ENCODE measurements at regions not wholly inside any gene's neighbourhood (a gene's known extent, or its start where the extent isn't known, plus 50 kb on each side); places are given as distances from the start of the nearest gene placed in this dataset.
"Not testable (repeated sequence)": the region's sequence is repeated elsewhere in the genome, so short reads cannot be mapped to it uniquely, and the experiment has no call there.

- no peak overlapping the region for H3K4me3 ChIP-seq
- CTCF ChIA-PET = no interaction called here
- H3K4me2 ChIP-seq = no peak overlapping the region
- H3F3A ChIP-seq (ENCODE audit: insufficient read depth, low read depth) = peaks cover 7% of the 10 kb centered on the region; the same call in 1 of the 2 replicates
- H3K9me3 ChIP-seq (ENCODE audit: insufficient read depth, low read depth) = no peaks in the 10 kb centered on the region
- no peaks in the 10 kb centered on the region for H3K9me2 ChIP-seq (ENCODE audit: insufficient read depth)
- no peaks in the 10 kb centered on the region for H3K79me2 ChIP-seq (ENCODE audit: low read depth)
- no peaks in the 10 kb centered on the region for H3K27me3 ChIP-seq (ENCODE audit: insufficient read depth, low read depth)
- H3K4me1 ChIP-seq (replicated peaks; ENCODE audit: insufficient read depth) = peaks cover 8% of the 10 kb centered on the region
- TF ChIP-seq CTCF (conservative IDR thresholded peaks at IDR 0.05) = no peak
- no peak for TF ChIP-seq EZH2 (IDR thresholded peaks at IDR 0.05; ENCODE audit: low read depth)
- no peak for DNase-seq
- intact Hi-C loops (cut with micrococcal nuclease; ENCODE audit: unreplicated experiment) = no loop called here
- no peaks in the 10 kb centered on the region for H4K20me1 ChIP-seq (ENCODE audit: insufficient read depth)
- POLR2A ChIA-PET (ENCODE audit: unreplicated experiment) = interaction anchor here (0.6 kb wide), 1 partner anchor 98 kb away, joined by 3 read pairs; no protein-coding TSS in a partner anchor
- H3K36me3 ChIP-seq (ENCODE audit: low read depth) = no peaks in the 10 kb centered on the region
- no TSS peak for BruUV-seq (replicated peaks)
- H2AFZ ChIP-seq = no peak overlapping the region
- no peak overlapping the region for H3K27ac ChIP-seq
Observed at GRCh38 chr1:244154508-244154871, 103.4 kb downstream of the ZBTB18 start.

GRCh38 chr1:244154872-244155531, 103.9 kb downstream of the ZBTB18 start:
- Histone ChIP-seq H3K9me3 (ENCODE audit: insufficient read depth, low read depth) (no peaks in the 10 kb centered on the region), H3K4me3 (no peak overlapping the region), H3K27ac (no peak overlapping the region), H3K36me3 (ENCODE audit: low read depth) (no peaks in the 10 kb centered on the region), H3K27me3 (ENCODE audit: insufficient read depth, low read depth) (no peaks in the 10 kb centered on the region), H3K4me1 (replicated peaks; ENCODE audit: insufficient read depth) (peaks cover 13% of the 10 kb centered on the region), H3K9me2 (ENCODE audit: insufficient read depth) (no peaks in the 10 kb centered on the region), H3F3A (ENCODE audit: insufficient read depth, low read depth) (peaks cover 12% of the 10 kb centered on the region; the same call in 1 of the 2 replicates), H4K20me1 (ENCODE audit: insufficient read depth) (no peaks in the 10 kb centered on the region), H3K79me2 (ENCODE audit: low read depth) (no peaks in the 10 kb centered on the region), H2AFZ (no peak overlapping the region), H3K4me2 (no peak overlapping the region)
- no peak for DNase-seq
- CTCF ChIA-PET = no interaction called here
- POLR2A ChIA-PET (ENCODE audit: unreplicated experiment) = no interaction called here
- TF ChIP-seq CTCF (conservative IDR thresholded peaks at IDR 0.05) = no peak
- no peak for TF ChIP-seq EZH2 (IDR thresholded peaks at IDR 0.05; ENCODE audit: low read depth)
- intact Hi-C loops (cut with micrococcal nuclease; ENCODE audit: unreplicated experiment) = loop anchor here (5.0 kb wide), 1 partner anchor 43 kb away; no protein-coding TSS in a partner anchor
- no TSS peak for BruUV-seq (replicated peaks)

- Histone ChIP-seq H3K27me3 (ENCODE audit: insufficient read depth, low read depth) (no peaks in the 10 kb centered on the region), H3K27ac (no peak overlapping the region), H3K4me2 (no peak overlapping the region), H3K4me3 (no peak overlapping the region), H3K36me3 (ENCODE audit: low read depth) (no peaks in the 10 kb centered on the region), H4K20me1 (ENCODE audit: insufficient read depth) (no peaks in the 10 kb centered on the region), H3F3A (ENCODE audit: insufficient read depth, low read depth) (peaks cover 13% of the 10 kb centered on the region; the same call in 1 of the 2 replicates), H3K4me1 (replicated peaks; ENCODE audit: insufficient read depth) (peaks cover 19% of the 10 kb centered on the region), H3K9me3 (ENCODE audit: insufficient read depth, low read depth) (no peaks in the 10 kb centered on the region), H3K9me2 (ENCODE audit: insufficient read depth) (no peaks in the 10 kb centered on the region), H3K79me2 (ENCODE audit: low read depth) (no peaks in the 10 kb centered on the region), H2AFZ (no peak overlapping the region)
- ChIA-PET POLR2A (ENCODE audit: unreplicated experiment) (no interaction called here), CTCF (interaction anchor here (0.7 kb wide), 1 partner anchor 51 kb away, joined by 5 read pairs; no protein-coding TSS in a partner anchor)
- TF ChIP-seq CTCF (conservative IDR thresholded peaks at IDR 0.05) (no peak), EZH2 (IDR thresholded peaks at IDR 0.05; ENCODE audit: low read depth) (no peak)
- no peak for DNase-seq
- intact Hi-C loops (cut with micrococcal nuclease; ENCODE audit: unreplicated experiment) = loop anchor here (5.0 kb wide), 1 partner anchor 43 kb away; no protein-coding TSS in a partner anchor
- no TSS peak for BruUV-seq (replicated peaks)
Observed at GRCh38 chr1:244155661-244156060, 104.6 kb downstream of the ZBTB18 start.

- CTCF ChIA-PET = interaction anchor here (0.7 kb wide), 1 partner anchor 52 kb away, joined by 5 read pairs; no protein-coding TSS in a partner anchor
- H3K27ac ChIP-seq; BruUV-seq (replicated peaks); H3K36me3 ChIP-seq (ENCODE audit: low read depth); POLR2A ChIA-PET (ENCODE audit: unreplicated experiment); H3K9me2 ChIP-seq (ENCODE audit: insufficient read depth); H2AFZ ChIP-seq; H4K20me1 ChIP-seq (ENCODE audit: insufficient read depth); H3K4me3 ChIP-seq; H3K27me3 ChIP-seq (ENCODE audit: insufficient read depth, low read depth); DNase-seq; H3K4me2 ChIP-seq; H3K79me2 ChIP-seq (ENCODE audit: low read depth); H3K9me3 ChIP-seq (ENCODE audit: insufficient read depth, low read depth): not testable (repeated sequence)
- peaks cover 13% of the 10 kb centered on the region for H3F3A ChIP-seq (ENCODE audit: insufficient read depth, low read depth)
- peaks cover 20% of the 10 kb centered on the region for H3K4me1 ChIP-seq (replicated peaks; ENCODE audit: insufficient read depth)
- intact Hi-C loops (cut with micrococcal nuclease; ENCODE audit: unreplicated experiment) = loop anchor here (5.0 kb wide), 1 partner anchor 44 kb away; no protein-coding TSS in a partner anchor
Observed at GRCh38 chr1:244156617-244157016, 105.5 kb downstream of the ZBTB18 start.

Data from PC-9 (cell line).